Activated CD4-positive, alpha-beta memory T cell treated with anti-CD3 and anti-CD28 coated beads, Interleukin-2, amount 10 ng/mL, durations not matched to agents 7 days and 5 days (primary cell): ENCODE measurements at regions not wholly inside any gene's neighbourhood (a gene's known extent, or its start where the extent isn't known, plus 50 kb on each side); places are given as distances from the start of the nearest gene placed in this dataset.
"Not testable (repeated sequence)": the region's sequence is repeated elsewhere in the genome, so short reads cannot be mapped to it uniquely, and the experiment has no call there.

Source experiments
- CTCF ChIA-PET: fragments of 350-600 bp; sonication (Branson Sonifier 250); formaldehyde crosslinking; loops from one replicate; lab custom pipeline; 2021; ENCODE audit warnings: antibody characterized with exemption, inconsistent platforms; lab: Charles Lee
- POLR2A ChIA-PET: fragments of 350-600 bp; sonication (Branson Sonifier 250); formaldehyde crosslinking; loops from one replicate; lab custom pipeline; 2021; ENCODE audit warnings: antibody characterized with exemption; lab: Charles Lee
- DNase-seq: peaks from one replicate; pipeline ENCODE4 v3.0.0-alpha.2; 2020
- H3K27ac Mint-ChIP-seq: one replicate; pipeline ENCODE4 v1.8.0; 2021; ENCODE audit warnings: mild to moderate bottlenecking, mixed read lengths
- H3K27me3 Mint-ChIP-seq: one replicate; pipeline ENCODE4 v1.8.0; 2021; ENCODE audit warnings: mixed read lengths
- H3K36me3 Mint-ChIP-seq: one replicate; pipeline ENCODE4 v1.8.0; 2021; ENCODE audit warnings: low read depth, mixed read lengths
- H3K4me1 Mint-ChIP-seq: one replicate; pipeline ENCODE4 v1.8.0; 2021; ENCODE audit warnings: mixed read lengths
- H3K4me3 Mint-ChIP-seq: one replicate; pipeline ENCODE4 v1.8.0; 2021; ENCODE audit warnings: mild to moderate bottlenecking, mixed read lengths
- H3K9me3 Mint-ChIP-seq: one replicate; pipeline ENCODE4 v1.8.0; 2021; ENCODE audit warnings: mixed read lengths

GRCh38 chr10:28769091-28769604, 91.8 kb downstream of the BAMBI start:
- Mint-ChIP-seq H3K4me3 (no peak overlapping the region), H3K9me3 (peaks cover 2% of the 10 kb centered on the region), H3K27me3 (peaks cover 1% of the 10 kb centered on the region), H3K36me3 (no peaks in the 10 kb centered on the region), H3K4me1 (no peaks in the 10 kb centered on the region), H3K27ac (no peak overlapping the region)
- CTCF ChIA-PET = no interaction called here
- POLR2A ChIA-PET = no interaction called here
- DNase-seq = no peak

DNA sequence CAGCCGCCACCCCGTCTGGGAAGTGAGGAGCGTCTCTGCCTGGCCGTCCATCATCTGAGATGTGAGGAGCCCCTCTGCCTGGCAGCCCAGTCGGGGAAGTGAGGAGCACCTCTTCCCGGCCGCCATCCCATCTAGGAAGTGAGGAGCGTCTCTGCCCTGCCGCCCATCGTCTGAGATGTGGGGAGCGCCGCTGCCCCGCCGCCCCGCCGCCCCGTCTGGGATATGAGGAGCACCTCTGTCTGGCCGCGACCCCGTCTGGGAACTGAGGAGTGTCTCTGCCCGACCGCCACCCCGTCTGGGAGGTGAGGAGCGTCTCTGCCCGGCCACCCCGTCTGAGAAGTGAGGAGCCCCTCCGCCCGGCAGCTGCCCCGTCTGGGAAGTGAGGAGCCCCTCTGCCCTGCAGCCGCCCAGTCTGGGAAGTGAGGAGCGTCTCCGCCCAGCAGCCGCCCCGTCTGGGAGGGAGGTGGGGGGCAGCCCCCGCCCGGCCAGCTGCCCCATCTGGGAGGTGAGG, 94.3 kb downstream of the BAMBI start:
- POLR2A ChIA-PET, H3K4me3 Mint-ChIP-seq, H3K27ac Mint-ChIP-seq, DNase-seq, H3K27me3 Mint-ChIP-seq, CTCF ChIA-PET, H3K9me3 Mint-ChIP-seq, H3K36me3 Mint-ChIP-seq, H3K4me1 Mint-ChIP-seq: not testable (repeated sequence)

DNA sequence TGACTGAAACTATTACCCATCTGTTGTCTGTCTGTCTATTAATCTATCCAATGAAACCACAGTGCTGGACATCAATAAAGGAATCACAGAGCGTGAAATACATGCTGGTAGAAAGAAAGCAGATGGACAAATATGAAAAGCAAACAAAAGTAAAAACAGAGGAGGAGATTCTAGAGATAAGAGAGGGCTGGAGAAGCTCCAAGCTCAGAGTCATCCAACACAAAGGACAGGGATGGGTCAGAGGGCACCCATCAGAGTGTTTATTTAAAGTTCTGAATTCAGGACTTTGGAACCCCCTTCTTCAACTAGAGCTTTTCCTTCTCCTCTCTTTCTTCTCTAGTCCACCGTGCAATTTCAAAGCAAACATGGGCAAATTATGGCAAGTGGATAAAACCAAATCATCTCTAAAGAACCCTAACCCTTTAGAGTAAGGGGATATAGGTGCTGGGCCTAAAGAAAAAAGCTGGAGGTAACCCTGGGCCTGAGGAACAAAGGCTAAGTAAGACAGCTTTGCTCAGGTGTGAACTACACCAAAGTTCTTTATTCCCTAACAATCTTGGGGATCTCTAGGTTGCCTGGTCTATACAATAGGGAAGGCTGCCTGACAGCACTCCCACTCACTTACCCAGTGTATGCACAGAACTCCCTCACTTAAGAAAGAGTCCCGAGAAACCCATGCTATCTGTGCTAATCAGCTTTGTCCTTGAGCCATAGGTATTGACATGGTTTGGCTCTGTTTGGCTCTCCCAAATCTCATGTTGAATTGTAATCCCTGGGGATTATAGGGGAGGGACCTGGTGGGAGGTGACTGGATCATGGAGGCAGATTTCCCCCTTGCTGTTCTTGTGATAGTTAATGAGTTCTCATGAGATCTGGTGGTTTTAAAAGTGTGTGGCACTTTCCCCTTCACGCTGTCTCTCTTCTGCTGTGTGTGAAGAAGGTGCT, 97.0 kb downstream of the BAMBI start:
- no peak for DNase-seq
- H3K27me3 Mint-ChIP-seq = no peaks in the 10 kb centered on the region
- H3K9me3 Mint-ChIP-seq = peaks cover 4% of the 10 kb centered on the region
- H3K4me3 Mint-ChIP-seq = no peak overlapping the region
- ChIA-PET POLR2A (no interaction called here), CTCF (no interaction called here)
- H3K27ac Mint-ChIP-seq = no peak overlapping the region
- H3K36me3 Mint-ChIP-seq = no peaks in the 10 kb centered on the region
- H3K4me1 Mint-ChIP-seq = no peaks in the 10 kb centered on the region

DNA sequence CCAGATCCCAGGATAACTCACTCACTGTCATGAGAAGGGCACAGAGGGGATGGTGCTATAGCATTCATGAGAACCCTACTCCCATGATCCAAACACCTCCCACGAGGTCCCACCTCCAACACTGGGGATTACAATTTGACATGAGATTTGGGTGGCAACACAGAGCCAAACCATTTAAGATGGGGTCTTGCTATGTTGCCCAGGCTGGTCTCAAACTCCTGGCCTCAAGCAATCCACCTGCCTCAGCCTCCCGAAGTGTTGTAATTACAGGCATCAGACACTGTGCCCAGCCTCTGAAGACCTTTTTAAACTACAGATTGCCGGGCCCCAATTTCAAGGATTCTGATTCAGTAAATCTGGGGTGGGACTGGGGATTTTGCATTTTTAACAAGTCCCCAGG, 98.5 kb downstream of the BAMBI start:
- Mint-ChIP-seq H3K27ac (no peak overlapping the region), H3K36me3 (no peaks in the 10 kb centered on the region), H3K4me3 (no peak overlapping the region), H3K4me1 (no peaks in the 10 kb centered on the region), H3K27me3 (no peaks in the 10 kb centered on the region), H3K9me3 (peaks cover 4% of the 10 kb centered on the region)
- DNase-seq = no peak
- POLR2A ChIA-PET = no interaction called here
- CTCF ChIA-PET = no interaction called here

DNA sequence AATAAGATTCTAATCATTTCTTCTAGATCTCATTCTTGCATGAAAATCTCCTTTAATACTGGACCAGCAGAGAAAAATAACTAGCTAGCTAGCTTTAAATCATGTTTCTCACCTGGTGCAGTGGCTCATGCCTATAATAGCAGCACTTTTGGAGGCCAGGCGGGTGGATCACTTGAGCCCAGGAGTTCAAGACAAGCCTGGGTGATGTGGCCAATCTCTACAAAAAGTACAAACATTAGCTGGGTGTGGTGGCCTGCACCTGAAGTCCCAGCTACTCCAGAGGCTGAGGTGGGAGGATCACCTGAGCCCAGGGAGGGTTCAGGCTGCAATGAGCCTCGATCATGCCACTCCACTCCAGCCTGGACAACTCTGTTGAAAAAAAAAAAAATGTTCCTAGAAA, 99.2 kb downstream of the BAMBI start:
- no peaks in the 10 kb centered on the region for H3K4me1 Mint-ChIP-seq
- DNase-seq = no peak
- H3K4me3 Mint-ChIP-seq = no peak overlapping the region
- H3K9me3 Mint-ChIP-seq = peaks cover 4% of the 10 kb centered on the region
- H3K36me3 Mint-ChIP-seq = no peaks in the 10 kb centered on the region
- H3K27me3 Mint-ChIP-seq = no peaks in the 10 kb centered on the region
- CTCF ChIA-PET = no interaction called here
- H3K27ac Mint-ChIP-seq = no peak overlapping the region
- POLR2A ChIA-PET = no interaction called here

DNA sequence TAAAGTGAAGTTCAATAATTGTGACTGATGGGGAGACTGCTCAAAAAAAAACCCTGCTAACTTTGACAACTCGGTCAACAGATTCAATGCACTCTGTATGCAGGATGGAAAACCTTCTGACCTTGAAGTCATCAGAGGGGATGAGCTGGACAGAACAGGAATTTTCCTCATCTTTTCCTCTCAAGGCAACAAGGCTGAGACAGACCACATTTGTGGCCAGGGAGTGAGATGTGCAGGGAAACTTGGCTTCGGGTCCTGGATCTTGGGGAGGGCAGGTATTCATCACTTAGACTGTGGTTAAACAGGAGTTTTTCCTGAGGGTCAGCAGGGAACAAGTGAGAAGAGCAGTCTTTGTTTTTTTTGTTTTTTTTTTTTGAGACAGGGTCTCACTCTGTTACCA, 100.6 kb downstream of the BAMBI start:
- POLR2A ChIA-PET = no interaction called here
- no peaks in the 10 kb centered on the region for H3K4me1 Mint-ChIP-seq
- DNase-seq = no peak
- no peak overlapping the region for H3K4me3 Mint-ChIP-seq
- H3K9me3 Mint-ChIP-seq = peaks cover 4% of the 10 kb centered on the region
- no peaks in the 10 kb centered on the region for H3K27me3 Mint-ChIP-seq
- H3K36me3 Mint-ChIP-seq = no peaks in the 10 kb centered on the region
- H3K27ac Mint-ChIP-seq = no peak overlapping the region
- CTCF ChIA-PET = no interaction called here

GRCh38 chr10:28778524-28778923, 101.2 kb downstream of the BAMBI start:
- DNase-seq = no peak
- POLR2A ChIA-PET = no interaction called here
- H3K4me3 Mint-ChIP-seq = no peak overlapping the region
- H3K36me3 Mint-ChIP-seq = no peaks in the 10 kb centered on the region
- H3K4me1 Mint-ChIP-seq = no peaks in the 10 kb centered on the region
- peaks cover 4% of the 10 kb centered on the region for H3K9me3 Mint-ChIP-seq
- no peak overlapping the region for H3K27ac Mint-ChIP-seq
- CTCF ChIA-PET = no interaction called here
- H3K27me3 Mint-ChIP-seq = no peaks in the 10 kb centered on the region

- H3K4me1 Mint-ChIP-seq = no peaks in the 10 kb centered on the region
- CTCF ChIA-PET = no interaction called here
- H3K27me3 Mint-ChIP-seq = no peaks in the 10 kb centered on the region
Measured at GRCh38 chr10:28781296-28781695, 104.0 kb downstream of the BAMBI start.

GRCh38 chr10:28783087-28783486, 105.8 kb downstream of the BAMBI start:
- Mint-ChIP-seq H3K27me3 (no peaks in the 10 kb centered on the region), H3K4me3 (no peak overlapping the region), H3K4me1 (no peaks in the 10 kb centered on the region), H3K27ac (no peak overlapping the region), H3K9me3 (no peaks in the 10 kb centered on the region), H3K36me3 (no peaks in the 10 kb centered on the region)
- DNase-seq = no peak
- ChIA-PET POLR2A (no interaction called here), CTCF (no interaction called here)

More at GRCh38 chr10:28781296-28781695, 104.0 kb downstream of the BAMBI start:
- H3K36me3 Mint-ChIP-seq = no peaks in the 10 kb centered on the region
- no peak for DNase-seq
- no peak overlapping the region for H3K27ac Mint-ChIP-seq
- H3K9me3 Mint-ChIP-seq = no peaks in the 10 kb centered on the region
- POLR2A ChIA-PET = no interaction called here
- no peak overlapping the region for H3K4me3 Mint-ChIP-seq

DNA sequence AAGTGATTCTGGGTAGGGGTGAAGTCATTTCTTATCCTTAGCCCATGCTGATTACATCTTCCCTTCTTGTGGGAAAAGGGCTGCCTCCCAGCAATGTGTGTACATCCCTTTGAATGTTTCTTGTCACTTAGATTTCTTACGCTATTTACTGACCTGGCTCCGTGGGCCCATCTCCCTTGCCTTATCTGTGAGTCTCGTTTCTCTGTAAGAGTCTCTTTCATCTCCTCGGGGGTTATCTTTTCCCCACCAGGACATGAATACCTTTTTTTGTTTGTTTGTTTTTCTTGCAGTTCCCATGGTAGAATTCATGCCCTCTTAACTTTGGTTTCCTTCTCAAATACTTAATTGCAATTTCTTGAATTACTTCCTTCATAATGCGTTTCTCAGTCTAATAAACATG, 107.7 kb downstream of the BAMBI start:
- no peaks in the 10 kb centered on the region for H3K36me3 Mint-ChIP-seq
- no peak overlapping the region for H3K27ac Mint-ChIP-seq
- H3K4me1 Mint-ChIP-seq = peaks cover 2% of the 10 kb centered on the region
- no peak for DNase-seq
- no peaks in the 10 kb centered on the region for H3K9me3 Mint-ChIP-seq
- ChIA-PET POLR2A (no interaction called here), CTCF (no interaction called here)
- peaks cover 10% of the 10 kb centered on the region for H3K27me3 Mint-ChIP-seq
- no peak overlapping the region for H3K4me3 Mint-ChIP-seq

DNA sequence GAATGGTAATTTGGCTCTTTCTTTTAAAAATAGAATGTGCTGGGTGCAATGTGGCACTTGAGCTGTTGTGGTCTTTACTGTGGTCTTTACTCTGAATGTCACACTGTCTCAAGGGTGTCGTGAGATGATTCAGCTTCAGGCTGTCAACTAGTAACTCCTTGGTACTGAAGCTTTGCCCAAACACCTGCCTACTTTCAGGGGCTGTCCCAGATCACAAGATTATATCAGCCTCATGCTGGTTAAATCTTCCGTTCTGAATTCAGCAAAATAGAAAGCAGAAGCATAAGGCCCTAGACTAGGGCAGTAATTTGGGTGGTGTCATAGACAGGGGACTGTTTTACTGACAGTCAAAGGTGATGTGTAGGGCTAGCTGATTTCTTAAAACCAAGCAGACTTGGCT, 110.9 kb downstream of the BAMBI start:
- H3K36me3 Mint-ChIP-seq = no peaks in the 10 kb centered on the region
- ChIA-PET POLR2A (no interaction called here), CTCF (no interaction called here)
- DNase-seq = no peak
- peaks cover 10% of the 10 kb centered on the region for H3K27me3 Mint-ChIP-seq
- no peak overlapping the region for H3K27ac Mint-ChIP-seq
- H3K9me3 Mint-ChIP-seq = no peaks in the 10 kb centered on the region
- H3K4me3 Mint-ChIP-seq = no peak overlapping the region
- peaks cover 2% of the 10 kb centered on the region for H3K4me1 Mint-ChIP-seq

DNA sequence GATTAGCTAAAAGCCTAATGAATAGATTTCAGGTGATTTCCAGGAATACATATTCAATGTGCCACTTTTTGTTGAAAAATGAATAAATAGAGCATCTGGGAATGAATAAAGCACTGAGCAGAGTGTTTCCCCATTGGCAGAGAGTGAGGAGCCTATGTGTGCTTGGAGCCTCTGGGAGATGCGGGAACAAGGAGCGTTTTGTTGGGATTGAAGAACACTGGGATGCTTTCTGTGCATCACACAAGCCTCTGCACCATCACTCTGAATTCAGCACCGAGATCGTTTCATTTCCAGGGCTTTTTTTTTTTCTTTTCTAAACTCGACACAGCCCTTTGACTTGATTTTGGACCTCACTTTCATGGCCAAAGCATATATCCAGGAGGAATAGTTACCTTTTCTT, 111.4 kb downstream of the BAMBI start:
- no peak for DNase-seq

GRCh38 chr10:28790146-28790545, 112.8 kb downstream of the BAMBI start:
- Mint-ChIP-seq H3K4me1 (peaks cover 2% of the 10 kb centered on the region), H3K36me3 (no peaks in the 10 kb centered on the region), H3K27me3 (peaks cover 10% of the 10 kb centered on the region), H3K27ac (no peak overlapping the region), H3K4me3 (no peak overlapping the region), H3K9me3 (no peaks in the 10 kb centered on the region)
- no peak for DNase-seq
- CTCF ChIA-PET = no interaction called here
- POLR2A ChIA-PET = no interaction called here

More for the DNA sequence above, 111.4 kb downstream of the BAMBI start:
- peaks cover 2% of the 10 kb centered on the region for H3K4me1 Mint-ChIP-seq
- ChIA-PET CTCF (no interaction called here), POLR2A (no interaction called here)
- H3K9me3 Mint-ChIP-seq = no peaks in the 10 kb centered on the region
- peaks cover 10% of the 10 kb centered on the region for H3K27me3 Mint-ChIP-seq
- no peak overlapping the region for H3K4me3 Mint-ChIP-seq
- H3K36me3 Mint-ChIP-seq = no peaks in the 10 kb centered on the region
- H3K27ac Mint-ChIP-seq = no peak overlapping the region

GRCh38 chr10:28793482-28793881, 116.2 kb downstream of the BAMBI start:
- ChIA-PET POLR2A (no interaction called here), CTCF (no interaction called here)
- no peak for DNase-seq
- Mint-ChIP-seq H3K4me1 (peaks cover 1% of the 10 kb centered on the region), H3K27me3 (peaks cover 6% of the 10 kb centered on the region), H3K9me3 (no peaks in the 10 kb centered on the region), H3K4me3 (no peak overlapping the region), H3K27ac (no peak overlapping the region), H3K36me3 (no peaks in the 10 kb centered on the region)
